Superior temporal gyrus (tissue), 1 donor: ENCODE measurements at regions not wholly inside any gene's neighbourhood (a gene's known extent, or its start where the extent isn't known, plus 50 kb on each side); places are given as distances from the start of the nearest gene placed in this dataset.
"Not testable (repeated sequence)": the region's sequence is repeated elsewhere in the genome, so short reads cannot be mapped to it uniquely, and the experiment has no call there.

Source experiments
- DNase-seq: peaks from one replicate; pipeline ENCODE4 v3.0.0-alpha.2; 2016; ENCODE audit errors: extremely low spot score

- DNase-seq = no peak
These were observed 985.4 kb downstream of the PLOD2 start for GRCh38 chr3:145175626-145176025.

- no peak for DNase-seq
These were observed 984.1 kb downstream of the PLOD2 start for GRCh38 chr3:145176907-145177306.

GRCh38 chr3:145177828-145178227 lies 983.2 kb downstream of the PLOD2 start:
- no peak for DNase-seq

- DNase-seq = no peak
These were observed 978.6 kb downstream of the PLOD2 start for GRCh38 chr3:145182196-145182911.

GRCh38 chr3:145183261-145183660 lies 977.7 kb downstream of the PLOD2 start:
- no peak for DNase-seq

- DNase-seq = peak; percentile 51
These were observed 972.8 kb downstream of the PLOD2 start for GRCh38 chr3:145188079-145188770.

GRCh38 chr3:145190138-145190537 lies 970.8 kb downstream of the PLOD2 start:
- DNase-seq = no peak

- peak; percentile 64 for DNase-seq
These were observed 970.2 kb downstream of the PLOD2 start for GRCh38 chr3:145190761-145191160.

- DNase-seq = no peak
These were observed 969.4 kb downstream of the PLOD2 start for GRCh38 chr3:145191543-145191942.

GRCh38 chr3:145197051-145197820 lies 963.7 kb downstream of the PLOD2 start:
- no peak for DNase-seq

- no peak for DNase-seq
These were observed 963.2 kb downstream of the PLOD2 start for GRCh38 chr3:145197821-145198220.

- DNase-seq = no peak
These were observed 951.4 kb downstream of the PLOD2 start for GRCh38 chr3:145209561-145209960.

- peak; percentile 25 for DNase-seq
These were observed 941.4 kb downstream of the PLOD2 start for GRCh38 chr3:145219355-145220235.

GRCh38 chr3:145224886-145225285 lies 936.1 kb downstream of the PLOD2 start:
- DNase-seq = no peak

GRCh38 chr3:145243875-145244274 lies 917.1 kb downstream of the PLOD2 start:
- DNase-seq = no peak

GRCh38 chr3:145244327-145244726 lies 916.7 kb downstream of the PLOD2 start:
- no peak for DNase-seq

GRCh38 chr3:145246291-145246690 lies 914.7 kb downstream of the PLOD2 start:
- DNase-seq = no peak

GRCh38 chr3:145248928-145249327 lies 912.1 kb downstream of the PLOD2 start:
- DNase-seq = no peak

- DNase-seq = no peak
These were observed 909.7 kb downstream of the PLOD2 start for GRCh38 chr3:145251311-145251710.

- not testable (repeated sequence) for DNase-seq
These were observed 903.0 kb downstream of the PLOD2 start for GRCh38 chr3:145257967-145258366.

GRCh38 chr3:145259166-145259880 lies 901.7 kb downstream of the PLOD2 start:
- no peak for DNase-seq
